Erythroblast (primary cell): ENCODE measurements at regions not wholly inside any gene's neighbourhood (a gene's known extent, or its start where the extent isn't known, plus 50 kb on each side); places are given as distances from the start of the nearest gene placed in this dataset.

Experiments
- DNase-seq, 2 experiments: peaks; one replicate each; lab custom pipeline; 2025; lab: John Stamatoyannopoulos, UW
- GATA1 ChIP-seq: IDR thresholded peaks from 2 replicates; pipeline ENCODE4 v1.6.1; 2011; ENCODE audit warnings: low read depth, mild to moderate bottlenecking, control low read depth, low read length, moderate library complexity
- POLR2A ChIP-seq: IDR thresholded peaks from 2 replicates; pipeline ENCODE4 v1.6.1; 2011; ENCODE audit warnings: mild to moderate bottlenecking, low read length

- TF ChIP-seq GATA1 (no peak), POLR2A (no peak)
- DNase-seq: no peak
Measured at GRCh38 chr5:18008940-18009339, 374.7 kb downstream of the TAF11L14 start.

GRCh38 chr5:18010053-18010452, 375.8 kb downstream of the TAF11L14 start:
- TF ChIP-seq POLR2A (no peak), GATA1 (no peak)
- no peak for DNase-seq

- TF ChIP-seq GATA1 (no peak), POLR2A (no peak)
- no peak for DNase-seq
Measured at GRCh38 chr5:18018472-18018871, 384.2 kb downstream of the TAF11L14 start.

- TF ChIP-seq GATA1 (no peak), POLR2A (no peak)
- DNase-seq: no peak
Measured at GRCh38 chr5:18023275-18023674, 389.0 kb downstream of the TAF11L14 start.

- no peak for DNase-seq
- TF ChIP-seq GATA1: no peak
- no peak for TF ChIP-seq POLR2A
Measured at GRCh38 chr5:18023986-18024385, 389.7 kb downstream of the TAF11L14 start.

GRCh38 chr5:18024542-18024941, 390.3 kb downstream of the TAF11L14 start:
- no peak for DNase-seq
- TF ChIP-seq POLR2A: no peak
- no peak for TF ChIP-seq GATA1

- DNase-seq: no peak
- TF ChIP-seq POLR2A (no peak), GATA1 (no peak)
Measured at GRCh38 chr5:18027241-18027867, 393.1 kb downstream of the TAF11L14 start.

- TF ChIP-seq POLR2A (no peak), GATA1 (no peak)
- no peak for DNase-seq
Measured at GRCh38 chr5:18028036-18028435, 393.8 kb downstream of the TAF11L14 start.

- DNase-seq: no peak
- TF ChIP-seq POLR2A: no peak
- TF ChIP-seq GATA1: no peak
Measured at GRCh38 chr5:18032744-18033143, 398.5 kb downstream of the TAF11L14 start.

GRCh38 chr5:18036531-18036930, 402.3 kb downstream of the TAF11L14 start:
- no peak for DNase-seq
- no peak for TF ChIP-seq POLR2A
- TF ChIP-seq GATA1: no peak

GRCh38 chr5:18037718-18038117, 403.5 kb downstream of the TAF11L14 start:
- DNase-seq: no peak
- TF ChIP-seq POLR2A (no peak), GATA1 (no peak)

GRCh38 chr5:18043344-18043743, 409.1 kb downstream of the TAF11L14 start:
- no peak for DNase-seq
- no peak for TF ChIP-seq POLR2A
- TF ChIP-seq GATA1: no peak

GRCh38 chr5:18048449-18048848, 414.2 kb downstream of the TAF11L14 start:
- no peak for DNase-seq
- TF ChIP-seq GATA1 (no peak), POLR2A (no peak)

GRCh38 chr5:18050345-18050744, 416.1 kb downstream of the TAF11L14 start:
- TF ChIP-seq GATA1 (no peak), POLR2A (no peak)
- DNase-seq: no peak

GRCh38 chr5:18050776-18051175, 416.5 kb downstream of the TAF11L14 start:
- no peak for DNase-seq
- TF ChIP-seq GATA1: no peak
- TF ChIP-seq POLR2A: no peak

GRCh38 chr5:18051953-18052352, 417.7 kb downstream of the TAF11L14 start:
- TF ChIP-seq POLR2A: no peak
- TF ChIP-seq GATA1: no peak

More at GRCh38 chr5:18051953-18052352, 417.7 kb downstream of the TAF11L14 start:
- DNase-seq: no peak
